K562 (cell line): ENCODE measurements at regions not wholly inside any gene's neighbourhood (a gene's known extent, or its start where the extent isn't known, plus 50 kb on each side); places are given as distances from the start of the nearest gene placed in this dataset.

Experiments
- ATAC-seq: fragments of 200-7000 bp; cut with Tn5 transposase; 3 replicates; pipeline ENCODE4 v1.9.1; 2020; ENCODE audit warnings: moderate library complexity
- BruUV-seq: library from RNA; stranded (reverse); fragments of 400-500 nt; replicated peaks from 2 replicates; lab custom pipeline; 2021; lab: Mats Ljungman, UMichigan
- CTCF ChIA-PET: fragments of 300-600 bp; formaldehyde crosslinking; extraction: SDS; loops from one replicate; lab custom pipeline; 2021; ENCODE audit warnings: low intra/inter-chr PET ratio; lab: Yijun Ruan, JAX
- POLR2A ChIA-PET: fragments of 300-600, 350-650 bp; sonication (Branson Sonifier 250); formaldehyde crosslinking; extraction: SDS; loops from one replicate; lab custom pipeline; 2021; ENCODE audit warnings: antibody characterized with exemption, inconsistent platforms; lab: Yijun Ruan, JAX
- DNase-seq, 4 experiments: peaks; one replicate each; pipeline versions ENCODE4 v3.0.0 to v3.0.0-alpha.2; 2011 to 2018; ENCODE audit warnings: low spot score in 3 of 4, mixed read lengths in 3 of 4; ENCODE audit errors: extremely low read depth in 1 of 4
- FAIRE-seq: peaks from 2 replicates; lab custom pipeline; 2011; peaks lifted over from hg19 to GRCh38; lab: Jason Lieb, UNC
- H2AFZ ChIP-seq: 2 replicates; pipeline ENCODE4 v1.6.0; 2011; ENCODE audit warnings: low read depth, low read length, control low read depth, inconsistent platforms
- H3K27ac ChIP-seq: fragments of 200-600 bp; 3 replicates; pipeline ENCODE4 v1.8.0; 2011; ENCODE audit warnings: low read depth, mild to moderate bottlenecking, control low read depth, inconsistent platforms, low read length, moderate library complexity, mixed read lengths; ENCODE audit errors: extremely low read depth
- H3K27me3 ChIP-seq, 2 experiments: fragments of 300-600 bp in 1 of 2; 2 replicates in 1 of 2; 3 replicates in 1 of 2; pipeline versions ENCODE4 v1.6.0 to v1.8.0; 2011; ENCODE audit warnings: inconsistent platforms in 2 of 2, low read length in 2 of 2, mild to moderate bottlenecking in 1 of 2, mixed read lengths in 1 of 2, moderate library complexity in 1 of 2; ENCODE audit not compliant: control insufficient read depth in 2 of 2, insufficient read depth in 2 of 2
- H3K36me3 ChIP-seq: fragments of 300-600 bp; 3 replicates; pipeline ENCODE4 v1.8.0; 2011; ENCODE audit warnings: mild to moderate bottlenecking, low read length, inconsistent platforms; ENCODE audit not compliant: control insufficient read depth, insufficient read depth
- H3K4me1 ChIP-seq, 2 experiments: fragments of 200-600 bp in 1 of 2; replicated peaks in 1 of 2; 2 replicates in 1 of 2; 3 replicates in 1 of 2; pipeline versions ENCODE4 v1.5.1 to v1.8.0; 2011; ENCODE audit warnings: inconsistent platforms in 2 of 2, low read length in 2 of 2, mild to moderate bottlenecking in 1 of 2, mixed read lengths in 1 of 2, moderate library complexity in 1 of 2; ENCODE audit not compliant: control insufficient read depth in 2 of 2, insufficient read depth in 2 of 2
- H3K4me2 ChIP-seq: 2 replicates; pipeline ENCODE4 v1.6.1; 2011; ENCODE audit warnings: low read length, control low read depth, inconsistent platforms, mixed read lengths; ENCODE audit not compliant: insufficient read depth
- H3K4me3 ChIP-seq: fragments of 200-600 bp; sonication (generic), shearing (Covaris generic); 2 replicates; pipeline ENCODE4 v1.5.1; 2016; ENCODE audit warnings: control low read depth, inconsistent platforms
- H3K79me2 ChIP-seq: fragments of 200-600 bp; 3 replicates; pipeline ENCODE4 v1.8.0; 2011; ENCODE audit warnings: low read length, inconsistent platforms; ENCODE audit not compliant: control insufficient read depth, insufficient read depth
- H3K9ac ChIP-seq, 2 experiments: 2 replicates each; pipeline versions ENCODE4 v1.6.0 to v1.6.1; 2011; ENCODE audit warnings: low read depth in 2 of 2, low read length in 2 of 2, control low read depth in 1 of 2, inconsistent platforms in 1 of 2, mild to moderate bottlenecking in 1 of 2, mixed read lengths in 1 of 2; ENCODE audit not compliant: insufficient read depth in 1 of 2
- H3K9me1 ChIP-seq: one replicate; pipeline ENCODE4 v1.6.0; 2011; ENCODE audit warnings: inconsistent platforms, mild to moderate bottlenecking, low read length, moderate library complexity; ENCODE audit not compliant: control insufficient read depth, insufficient read depth
- H3K9me3 ChIP-seq: replicated peaks from 2 replicates; pipeline ENCODE4 v1.5.1; 2011; ENCODE audit warnings: low read depth, low read length, inconsistent platforms; ENCODE audit not compliant: control insufficient read depth, insufficient read depth
- H4K20me1 ChIP-seq: replicated peaks from 2 replicates; pipeline ENCODE4 v1.6.1; 2011; ENCODE audit warnings: low read length, inconsistent platforms, mixed read lengths; ENCODE audit not compliant: control insufficient read depth, insufficient read depth
- CTCF ChIP-seq, 3 experiments: IDR thresholded peaks in 2 of 3; conservative IDR thresholded peaks in 1 of 3; 2 replicates each; pipeline ENCODE4 v1.5.1; 2011 to 2012; ENCODE audit warnings: low read length in 3 of 3, mild to moderate bottlenecking in 3 of 3, control low read depth in 2 of 3, improper control_type of control experiment in 1 of 3, inconsistent platforms in 1 of 3, low read depth in 1 of 3, mixed read lengths in 1 of 3, moderate library complexity in 1 of 3; ENCODE audit not compliant: insufficient read depth in 2 of 3
- EP400 ChIP-seq: fragments of 450-650 bp; IDR thresholded peaks from 2 replicates; pipeline ENCODE4 v1.6.1; 2017; ENCODE audit warnings: antibody characterized with exemption, mild to moderate bottlenecking, moderate library complexity
- NFIX ChIP-seq: fragments of 250-450 bp; sonication (Bioruptor Pico); IDR thresholded peaks from 2 replicates; pipeline ENCODE4 v1.4.0; 2020; ENCODE audit warnings: low read depth, mild to moderate bottlenecking, moderate library complexity
- NFXL1 ChIP-seq: fragments of 450-650 bp; formaldehyde crosslinking; IDR thresholded peaks from 2 replicates; pipeline ENCODE4 v1.4.0; 2021; ENCODE audit warnings: mild to moderate bottlenecking
- NFYB ChIP-seq: IDR thresholded peaks from 2 replicates; pipeline ENCODE4 v1.6.1; 2011; ENCODE audit warnings: mild to moderate bottlenecking, moderate library complexity; ENCODE audit not compliant: insufficient read length; ENCODE audit errors: extremely low read depth
- TGIF2 ChIP-seq: sonication (generic); formaldehyde crosslinking; IDR thresholded peaks from 2 replicates; pipeline ENCODE4 v1.8.1; 2022; ENCODE audit warnings: mild to moderate bottlenecking, missing genetic modification reagents, moderate library complexity
- TSHZ1 ChIP-seq: fragments of 250-450 bp; sonication (Bioruptor Pico); IDR thresholded peaks from 2 replicates; pipeline ENCODE4 v1.4.0; 2020; ENCODE audit warnings: mild to moderate bottlenecking, moderate library complexity
- ZFX ChIP-seq: sonication (generic); formaldehyde crosslinking; IDR thresholded peaks from 2 replicates; pipeline ENCODE4 v1.8.0; 2022; ENCODE audit warnings: mild to moderate bottlenecking, missing genetic modification reagents, moderate library complexity
- ZNF124 ChIP-seq: sonication (generic); formaldehyde crosslinking; IDR thresholded peaks from 2 replicates; pipeline ENCODE4 v1.8.1; 2022; ENCODE audit warnings: missing genetic modification reagents
- ZNF24 ChIP-seq: fragments of 450-650 bp; IDR thresholded peaks from 2 replicates; pipeline ENCODE4 v1.6.1; 2016
- WGBS: fragments of 100-300 bp; shearing (Covaris generic); methylation state at CpG from one replicate; pipeline ENCODE4 v1.1.6; 2016; ENCODE audit warnings: low coverage, mixed read lengths; ENCODE audit not compliant: insufficient coverage; ENCODE audit errors: missing lambda C conversion rate; 5-methylcytosine and 5-hydroxymethylcytosine counted together
- in situ Hi-C: fragments of 300-500 bp; cut with MboI; formaldehyde crosslinking; loops from 4 replicates; pipeline ENCODE4 v1.15.0; 2018; ENCODE audit warnings: inconsistent platforms, mixed read lengths
- intact Hi-C: fragments of 100-400 bp; cut with micrococcal nuclease; formaldehyde crosslinking; loops from 2 replicates; pipeline ENCODE4 v1.14.2; 2022

GRCh38 chr5:40384782-40385390, 294.8 kb upstream of the PTGER4 start:
- intact Hi-C loops = no loop called here
- no peaks in the 10 kb centered on the region for H3K36me3 ChIP-seq
- no peaks in the 10 kb centered on the region for H3K9me1 ChIP-seq
- no peaks in the 10 kb centered on the region for H3K4me1 ChIP-seq
- no peak overlapping the region for H3K4me2 ChIP-seq
- ChIA-PET POLR2A (no interaction called here), CTCF (no interaction called here)
- WGBS = 0% methylated on average over 3 of the region's 3 CpGs
- H3K9ac ChIP-seq = no peak overlapping the region
- H3K27me3 ChIP-seq = no peaks in the 10 kb centered on the region
- no peak overlapping the region for H2AFZ ChIP-seq
- no peak for ATAC-seq
- H4K20me1 ChIP-seq = no peaks in the 10 kb centered on the region
- no peak overlapping the region for H3K4me3 ChIP-seq
- DNase-seq = no peak
- H3K9me3 ChIP-seq = no peaks in the 10 kb centered on the region
- in situ Hi-C loops = no loop called here
- no peaks in the 10 kb centered on the region for H3K79me2 ChIP-seq
- no TSS peak for BruUV-seq
- no peak for FAIRE-seq
- no peak overlapping the region for H3K27ac ChIP-seq
- TF ChIP-seq ZFX (CRISPR knock-in tag) (no peak), NFIX (CRISPR knock-in tag) (no peak), NFXL1 (CRISPR knock-in tag) (no peak), TSHZ1 (CRISPR knock-in tag) (no peak), ZNF124 (no peak), EP400 (no peak), TGIF2 (CRISPR knock-in tag) (no peak), ZNF24 (no peak), CTCF (IDR thresholded peaks at IDR 0.05 in 2 of 3, conservative IDR thresholded peaks at IDR 0.05 in 1 of 3; ENCODE audit: insufficient read depth in 2 of 3, low read depth in 1 of 3, low read length in 3 of 3) (no peak), NFYB (no peak)
